ENCODE measurements at regions not wholly inside any gene's neighbourhood (a gene's known extent, or its start where the extent isn't known, plus 50 kb on each side); places are given as distances from the start of the nearest gene placed in this dataset.
"Not testable (repeated sequence)": the region's sequence is repeated elsewhere in the genome, so short reads cannot be mapped to it uniquely, and the experiment has no call there.

- DNase-seq, result no peak
Measured at GRCh38 chr4:43457866-43458265, 565.4 kb downstream of the GRXCR1 start.

GRCh38 chr4:43458293-43458692 is 565.8 kb downstream of the GRXCR1 start:
- no peak for DNase-seq

- DNase-seq, result no peak
Measured at GRCh38 chr4:43471950-43472349, 579.4 kb downstream of the GRXCR1 start.

- DNase-seq, result no peak
Measured at GRCh38 chr4:43481526-43481925, 589.0 kb downstream of the GRXCR1 start.

GRCh38 chr4:43485196-43485595 is 592.7 kb downstream of the GRXCR1 start:
- no peak for DNase-seq

DNA sequence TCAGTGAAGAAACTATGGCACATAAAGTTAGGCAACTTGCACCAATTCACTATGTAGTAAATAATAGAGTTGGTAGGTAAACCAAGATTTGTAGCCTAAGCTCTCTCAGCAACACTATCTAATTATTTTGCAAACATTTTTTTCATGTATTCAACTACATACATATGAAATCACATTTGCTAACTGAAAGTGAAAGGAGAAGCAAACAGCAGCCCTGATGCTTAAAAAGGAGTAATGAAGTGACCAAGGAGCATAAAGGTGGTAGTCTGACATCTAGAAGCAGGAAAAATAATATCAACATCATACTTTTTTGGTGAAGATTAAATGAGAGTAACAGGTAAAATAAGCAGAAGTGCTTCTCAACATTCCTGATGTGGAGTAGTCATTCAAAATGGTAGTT is 603.7 kb downstream of the GRXCR1 start:
- DNase-seq, result no peak

- no peak for DNase-seq
Measured at GRCh38 chr4:43496602-43497001, 604.1 kb downstream of the GRXCR1 start.

GRCh38 chr4:43505823-43506222 is 613.3 kb downstream of the GRXCR1 start:
- not testable (repeated sequence) for DNase-seq

GRCh38 chr4:43512253-43512652 is 619.7 kb downstream of the GRXCR1 start:
- no peak for DNase-seq

- no peak for DNase-seq
Measured at GRCh38 chr4:43525646-43526045, 633.1 kb downstream of the GRXCR1 start.

- no peak for DNase-seq
Measured at GRCh38 chr4:43547561-43547960, 655.0 kb downstream of the GRXCR1 start.

DNA sequence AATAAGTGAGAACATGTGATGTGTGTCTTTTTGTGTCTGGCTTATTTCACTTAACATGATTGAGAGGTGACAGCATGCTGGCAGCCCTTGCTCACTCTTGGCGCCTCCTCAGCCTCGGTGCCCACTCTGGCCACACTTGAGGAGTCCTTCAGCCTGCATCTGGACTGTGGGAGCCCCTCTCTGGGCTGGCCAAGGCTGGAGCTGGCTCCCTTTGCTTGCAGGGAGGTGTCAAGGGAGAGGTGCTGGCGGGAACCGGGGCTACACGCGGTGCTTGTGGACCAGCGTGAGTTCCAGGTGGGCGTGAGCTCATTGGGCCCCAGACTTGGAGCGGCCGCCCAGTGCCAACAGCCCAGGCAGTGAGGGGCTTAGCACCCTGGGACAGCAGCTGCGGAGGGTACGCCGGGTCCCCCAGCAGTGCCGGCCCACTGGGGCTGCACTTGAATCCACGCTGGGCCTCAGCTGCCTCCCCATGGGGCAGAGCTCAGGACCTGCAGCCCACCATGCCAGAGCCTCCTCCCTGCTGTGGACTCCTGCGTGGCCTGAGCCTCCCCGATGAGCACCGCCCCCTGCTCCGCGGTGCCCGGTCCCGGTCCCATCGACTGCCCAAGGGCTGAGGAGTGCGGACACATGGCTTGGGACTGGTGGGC is 658.6 kb downstream of the GRXCR1 start:
- no peak for DNase-seq

DNA sequence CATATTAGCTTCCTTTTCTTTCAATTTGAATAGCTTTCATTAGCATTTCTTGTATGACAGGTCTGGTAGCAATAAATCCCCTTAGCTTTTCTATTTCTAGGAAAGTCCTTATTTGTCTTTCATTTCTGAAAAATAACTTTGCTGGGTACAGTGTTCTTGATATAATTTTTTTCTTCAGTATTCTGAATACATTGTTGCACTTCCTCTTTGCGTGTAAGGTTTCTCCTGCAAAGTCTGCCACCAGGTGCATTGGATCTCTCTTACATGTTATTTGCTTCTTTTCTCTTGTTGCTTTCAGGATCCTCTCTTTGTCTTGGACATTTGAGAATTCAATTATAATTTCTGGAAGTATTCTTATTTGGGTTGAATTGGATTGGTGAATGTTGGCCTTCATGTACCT is 663.7 kb downstream of the GRXCR1 start:
- no peak for DNase-seq

DNA sequence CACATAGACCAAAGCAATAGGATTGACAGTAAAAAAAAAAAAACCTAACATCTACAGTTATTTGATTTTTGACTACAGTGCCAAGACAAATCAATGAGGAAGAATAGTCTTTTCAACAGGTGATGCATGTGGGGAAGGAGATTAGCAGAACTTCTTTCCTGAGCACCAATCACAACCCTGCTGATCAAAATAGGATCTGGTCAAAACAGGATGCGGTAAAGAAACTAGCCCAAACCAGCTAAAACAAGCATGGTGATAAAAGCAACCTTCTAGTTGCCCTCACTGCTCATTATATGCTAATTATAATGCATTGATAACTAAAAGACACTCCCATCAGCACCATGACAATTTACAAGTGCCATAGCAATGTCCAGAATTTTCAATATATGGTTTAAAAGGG is 667.5 kb downstream of the GRXCR1 start:
- DNase-seq, result no peak

- no peak for DNase-seq
Measured at GRCh38 chr4:43564107-43564506, 671.6 kb downstream of the GRXCR1 start.

GRCh38 chr4:43564591-43564990 is 672.1 kb downstream of the GRXCR1 start:
- no peak for DNase-seq

- DNase-seq, result no peak
Measured at GRCh38 chr4:43567644-43568043, 675.1 kb downstream of the GRXCR1 start.

GRCh38 chr4:43586813-43587212 is 694.3 kb downstream of the GRXCR1 start:
- no peak for DNase-seq

DNA sequence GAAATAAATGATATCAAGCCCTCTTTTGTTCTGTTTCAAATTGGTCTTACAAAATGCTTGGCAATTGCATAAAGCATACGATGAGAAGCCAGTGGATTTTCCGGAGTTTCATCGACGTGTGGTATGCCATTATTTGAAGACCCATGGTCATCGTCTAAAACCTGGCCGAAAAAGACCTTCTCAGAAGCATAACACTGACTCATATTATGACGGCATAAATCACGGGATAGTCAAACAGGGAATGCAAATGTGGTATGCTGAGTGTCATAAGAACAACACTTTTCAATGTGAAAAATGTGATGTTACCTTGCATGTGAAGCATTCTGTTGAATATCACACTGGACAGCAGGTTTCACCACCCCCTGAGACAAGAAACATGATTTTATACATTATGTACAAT is 695.2 kb downstream of the GRXCR1 start:
- no peak for DNase-seq

DNA sequence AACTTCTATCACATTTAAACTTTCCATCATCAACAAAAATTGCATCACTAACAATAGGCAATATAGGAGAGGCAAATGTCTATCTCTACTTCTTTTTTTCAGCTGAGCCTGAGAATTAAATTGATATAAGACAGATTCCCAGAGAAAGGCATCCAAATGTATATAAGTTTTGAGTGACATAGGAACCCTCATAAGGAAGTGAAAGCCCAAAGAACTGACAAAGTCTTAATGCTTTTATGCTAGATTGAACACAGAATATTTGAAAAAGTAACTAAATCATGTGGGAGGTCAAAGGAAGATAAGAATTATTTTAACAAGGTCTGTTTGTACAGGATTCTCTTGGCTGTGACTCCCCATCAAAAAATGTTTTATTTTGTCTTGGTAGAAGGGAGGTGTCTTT is 714.9 kb downstream of the GRXCR1 start:
- DNase-seq, result no peak

GRCh38 chr4:43607827-43608461 is 715.4 kb downstream of the GRXCR1 start:
- no peak for DNase-seq

GRCh38 chr4:43619219-43619618 is 726.7 kb downstream of the GRXCR1 start:
- no peak for DNase-seq

- DNase-seq, result not testable (repeated sequence)
Measured at GRCh38 chr4:43637893-43638292, 745.4 kb downstream of the GRXCR1 start.

- no peak for DNase-seq
Measured at GRCh38 chr4:43651991-43652390, 759.5 kb downstream of the GRXCR1 start.

DNA sequence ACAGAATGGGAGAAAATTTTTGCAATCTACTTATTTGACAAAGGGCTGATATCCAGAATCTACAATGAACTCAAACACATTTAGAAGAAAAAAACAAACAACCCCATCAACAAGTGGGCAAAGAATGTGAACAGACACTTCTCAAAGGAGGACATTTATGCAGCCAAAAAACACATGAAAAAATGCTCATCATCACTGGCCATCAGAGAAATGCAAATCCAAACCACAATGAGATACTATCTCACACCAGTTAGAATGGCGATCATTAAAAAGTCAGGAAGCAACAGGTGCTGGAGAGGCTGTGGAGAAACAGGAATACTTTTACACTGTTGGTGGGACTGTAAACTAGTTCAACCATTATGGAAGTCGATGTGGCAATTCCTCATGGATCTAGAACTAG is 767.0 kb downstream of the GRXCR1 start:
- not testable (repeated sequence) for DNase-seq

Measured in SW 1271 (cell line).